Muscle of arm (tissue), 1 donor: ENCODE measurements at regions not wholly inside any gene's neighbourhood (a gene's known extent, or its start where the extent isn't known, plus 50 kb on each side); places are given as distances from the start of the nearest gene placed in this dataset.
"Not testable (repeated sequence)": the region's sequence is repeated elsewhere in the genome, so short reads cannot be mapped to it uniquely, and the experiment has no call there.

Experiments
- DNase-seq: peaks from one replicate; pipeline ENCODE4 v3.0.0-alpha.2; 2013

DNA sequence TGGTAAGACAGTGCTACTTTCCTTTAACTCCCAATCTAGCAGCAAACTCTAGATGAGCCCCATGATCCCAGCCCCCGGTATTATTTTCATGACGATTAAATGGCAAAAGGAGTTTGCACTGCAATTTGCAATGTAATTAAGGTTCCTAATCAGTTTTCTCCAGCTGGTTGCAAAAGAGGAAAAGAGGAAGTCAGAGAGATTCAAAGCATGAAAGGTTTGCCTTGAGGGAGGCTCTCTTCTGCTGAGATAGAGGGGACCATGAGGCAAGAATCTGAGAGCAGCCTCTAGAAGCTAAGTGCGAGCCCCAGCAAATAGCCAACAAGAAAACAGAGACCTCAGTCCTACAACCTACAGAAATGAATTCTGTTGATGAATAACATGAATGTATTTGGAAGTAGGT lies 527.1 kb downstream of the UQCRFS1 start:
- DNase-seq = no peak

GRCh38 chr19:28685077-28685476 lies 527.9 kb downstream of the UQCRFS1 start:
- DNase-seq = not testable (repeated sequence)

DNA sequence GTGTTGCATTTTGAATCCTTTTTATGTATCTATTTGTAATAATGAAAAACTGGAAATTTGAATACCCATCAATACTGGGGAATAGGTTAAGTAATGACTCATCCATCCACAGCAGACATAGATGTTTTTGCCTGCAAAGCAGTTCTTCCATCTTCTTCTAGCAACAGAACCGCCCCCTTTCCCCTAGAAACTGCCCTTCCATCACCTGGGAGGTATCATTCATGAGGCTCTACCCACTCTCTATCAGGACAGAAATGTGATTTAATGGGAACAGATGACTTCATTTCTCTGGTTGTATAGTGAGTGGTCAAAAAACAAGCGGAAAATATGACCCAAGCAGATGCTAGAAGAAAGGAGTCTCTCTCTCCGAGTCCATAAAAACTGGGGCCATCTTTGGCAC lies 532.8 kb downstream of the UQCRFS1 start:
- no peak for DNase-seq

DNA sequence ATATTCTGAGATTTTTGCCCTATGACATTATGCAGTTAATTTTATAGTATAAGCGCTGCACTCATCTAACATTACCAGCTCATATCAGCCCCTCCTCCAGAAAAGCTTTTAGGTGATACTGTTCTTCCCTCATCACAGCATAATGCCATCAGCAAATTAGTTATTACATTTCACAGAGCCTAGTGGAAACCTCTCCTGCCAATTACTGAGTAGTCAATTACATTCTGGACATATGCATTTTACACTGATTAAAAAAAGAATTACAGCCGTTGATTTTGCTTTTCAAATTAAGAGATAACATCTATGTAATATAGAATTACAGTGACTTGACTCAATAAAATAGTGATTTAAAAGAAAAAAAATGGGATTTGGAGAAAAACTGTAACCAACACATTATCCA lies 542.1 kb downstream of the UQCRFS1 start:
- DNase-seq = no peak

DNA sequence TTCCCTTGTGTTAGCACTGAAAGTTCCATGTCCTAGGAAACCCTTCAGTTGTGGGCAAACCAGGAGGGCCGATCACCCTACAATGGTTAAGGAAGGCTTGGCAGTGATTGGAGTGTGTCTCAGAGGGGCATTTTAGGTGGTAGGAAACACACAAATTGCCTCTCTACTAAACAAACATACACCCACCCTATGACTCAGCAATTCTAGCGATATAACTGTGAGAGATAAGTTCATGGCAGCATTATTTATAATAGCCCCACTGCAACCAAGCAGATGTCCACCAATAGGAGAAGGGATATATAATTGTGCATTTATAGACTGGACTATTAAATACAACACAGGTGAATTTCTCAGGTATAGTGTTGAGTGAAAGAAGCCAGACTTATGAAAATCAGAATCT lies 543.1 kb downstream of the UQCRFS1 start:
- DNase-seq = no peak

DNA sequence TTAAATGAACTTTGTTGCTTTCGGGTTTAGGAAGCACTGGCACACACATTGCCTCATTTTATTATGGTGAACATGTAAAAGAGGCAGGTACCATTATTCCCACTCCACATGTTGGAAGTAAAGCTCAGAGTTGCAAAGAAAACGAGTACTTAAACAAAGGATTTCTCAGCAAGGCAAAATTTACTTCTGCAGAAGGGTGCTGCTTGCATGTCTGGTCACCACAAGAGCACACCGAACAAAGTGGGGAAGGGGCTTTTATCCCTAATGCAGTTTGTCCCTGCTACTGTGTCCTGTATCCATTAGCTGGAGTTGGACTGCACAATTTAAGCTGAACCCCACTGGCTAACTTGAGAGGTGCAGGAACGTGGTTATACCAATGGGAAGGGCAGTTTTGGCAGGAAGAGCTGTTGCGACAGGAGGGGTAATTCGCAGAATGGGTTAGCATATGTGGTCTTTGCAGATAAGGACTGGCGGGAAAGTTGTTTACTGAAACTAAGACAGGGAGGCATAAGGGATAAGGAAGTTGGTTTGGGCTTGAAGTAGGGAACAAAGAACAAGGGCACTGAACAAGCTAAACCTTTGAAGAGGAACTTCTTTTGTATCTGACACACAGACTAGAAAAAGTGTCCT lies 545.5 kb downstream of the UQCRFS1 start:
- DNase-seq = no peak

DNA sequence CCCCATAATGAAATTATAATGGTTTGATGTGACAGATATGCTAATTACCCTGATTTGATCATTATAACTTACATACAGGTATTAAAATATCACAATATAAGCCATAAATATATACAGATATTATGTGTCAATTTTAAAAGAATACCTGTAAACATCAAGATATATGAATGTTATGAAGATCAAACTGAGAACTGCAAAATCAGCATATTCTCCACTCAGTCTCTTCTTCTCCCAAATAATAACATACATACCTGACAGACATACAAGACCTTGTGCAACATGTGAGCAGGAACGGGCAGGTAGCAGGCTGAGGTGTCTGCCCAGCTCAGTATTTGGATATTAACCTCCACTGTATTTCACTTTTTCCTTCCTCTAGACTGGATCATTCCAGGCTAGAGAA lies 547.2 kb downstream of the UQCRFS1 start:
- no peak for DNase-seq

DNA sequence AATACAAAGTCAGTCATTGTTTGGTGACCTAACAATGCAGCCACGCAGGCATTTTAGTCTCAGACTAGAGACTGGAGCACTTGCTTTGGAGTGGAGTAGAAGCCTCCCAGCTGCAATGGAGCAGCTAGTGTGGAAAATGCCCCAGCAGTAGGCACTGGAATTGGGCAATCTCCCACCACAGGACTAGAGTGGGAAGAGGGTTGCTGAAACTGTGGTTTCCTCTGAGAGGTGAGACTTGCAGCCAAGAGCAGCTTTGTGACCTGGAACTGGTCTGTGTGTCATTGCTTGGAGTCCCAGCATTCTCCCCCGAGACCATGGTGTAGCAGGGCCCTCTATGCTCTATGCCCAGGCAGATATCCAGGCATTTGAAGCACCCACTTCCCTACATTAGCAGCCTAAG lies 556.3 kb downstream of the UQCRFS1 start:
- DNase-seq = no peak

GRCh38 chr19:28655054-28655453 lies 557.9 kb downstream of the UQCRFS1 start:
- DNase-seq = no peak

GRCh38 chr19:28652765-28653164 lies 560.2 kb downstream of the UQCRFS1 start:
- no peak for DNase-seq

DNA sequence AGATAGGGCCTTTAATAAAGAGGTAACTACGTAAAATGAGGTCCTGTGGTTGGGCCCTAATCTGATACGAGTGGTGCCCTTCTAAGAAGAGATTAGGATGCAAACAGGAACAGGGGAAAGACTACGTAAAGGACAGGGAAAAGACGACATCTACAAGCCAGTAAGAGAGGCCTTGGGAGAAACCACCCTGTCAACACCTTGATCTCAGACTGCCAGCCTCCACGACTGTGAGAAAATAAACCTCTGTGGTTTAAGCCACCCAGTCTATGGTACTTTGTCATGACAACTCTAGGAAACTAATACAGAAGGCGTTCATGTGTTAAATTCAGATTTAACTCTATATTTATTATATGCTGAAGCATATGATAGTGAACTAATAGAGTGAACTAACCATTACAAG lies 566.3 kb downstream of the UQCRFS1 start:
- DNase-seq = no peak

- no peak for DNase-seq
Observed at GRCh38 chr19:28644169-28644775, 568.7 kb downstream of the UQCRFS1 start.

DNA sequence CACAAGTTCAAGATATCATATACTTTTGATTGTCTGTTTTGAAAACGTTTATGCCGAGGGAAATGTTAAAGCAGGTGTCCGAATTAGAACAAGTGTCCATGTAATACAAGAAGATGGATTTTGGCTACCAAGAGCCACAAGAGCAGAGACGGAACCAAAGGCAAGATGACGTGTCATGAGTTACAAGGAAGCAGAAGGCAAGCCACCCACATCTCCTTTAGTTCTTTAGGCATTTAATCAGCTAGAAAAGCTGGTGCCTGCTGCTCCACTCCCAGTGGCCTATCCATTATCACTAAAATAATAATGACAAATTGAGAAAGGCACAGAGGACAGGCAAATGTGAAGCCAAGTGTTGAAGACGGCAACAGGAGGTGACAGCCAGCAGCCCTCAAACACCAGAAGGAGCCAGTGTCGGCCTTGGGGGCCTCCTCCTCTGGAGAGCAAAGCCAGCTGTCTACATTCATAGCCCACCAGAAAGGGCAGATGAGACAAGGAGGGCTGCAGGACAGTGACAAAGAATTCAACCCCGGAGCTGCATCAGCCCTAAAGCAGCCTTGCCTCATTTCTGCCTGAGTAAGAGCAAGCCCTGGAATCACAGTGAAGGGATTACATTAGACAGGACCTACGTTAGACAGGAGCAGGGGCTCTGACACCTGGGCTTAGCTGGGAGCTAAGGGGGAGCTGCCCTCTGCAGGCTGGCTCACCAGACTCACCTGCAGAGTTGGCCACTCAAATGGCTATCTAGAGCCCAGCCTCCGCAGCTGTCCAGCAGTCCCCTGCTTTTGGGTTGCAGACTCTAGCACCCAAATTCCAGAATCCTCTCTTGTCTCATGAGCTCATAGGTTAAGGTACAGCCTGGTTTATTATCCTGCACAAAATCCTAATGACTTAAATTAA lies 569.9 kb downstream of the UQCRFS1 start:
- no peak for DNase-seq

DNA sequence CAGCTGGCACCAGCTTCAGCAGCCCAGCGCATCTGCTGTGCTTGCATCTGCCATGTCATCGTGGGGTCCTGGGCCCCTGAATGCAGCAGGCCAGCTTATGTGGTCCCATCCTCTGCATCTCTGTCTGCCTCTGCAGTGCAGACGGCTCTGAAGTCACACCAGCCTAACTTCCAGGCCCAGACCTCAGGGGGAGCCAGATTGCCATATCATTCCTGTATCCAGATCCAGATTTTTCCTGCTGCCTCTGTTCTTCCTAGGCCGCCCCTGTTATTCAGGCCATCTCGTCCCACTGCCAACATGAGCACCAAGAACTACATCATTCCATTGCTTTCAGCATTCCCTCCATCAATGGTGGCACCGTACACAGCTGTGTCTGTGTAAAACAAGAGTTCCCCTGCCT lies 571.6 kb downstream of the UQCRFS1 start:
- no peak for DNase-seq

DNA sequence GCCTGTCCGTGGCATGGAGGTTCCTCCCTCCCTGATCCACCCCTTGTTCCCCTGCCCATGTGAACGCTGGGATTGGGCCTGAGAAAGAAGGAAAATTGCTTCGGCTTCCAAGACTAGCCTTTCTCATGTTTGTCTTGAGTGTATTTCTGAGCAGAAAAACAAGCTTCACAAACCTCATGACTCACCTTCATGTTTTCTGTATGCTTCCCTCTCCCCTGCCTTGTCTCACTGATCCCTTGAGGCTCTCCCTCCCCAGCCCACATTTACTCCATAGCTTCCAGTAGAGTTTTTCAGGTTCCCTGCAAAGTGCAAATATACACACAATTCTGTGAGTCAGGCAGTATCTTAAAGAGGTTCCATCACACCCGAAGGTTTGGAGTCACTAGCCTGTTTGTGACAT lies 572.4 kb downstream of the UQCRFS1 start:
- DNase-seq = no peak

DNA sequence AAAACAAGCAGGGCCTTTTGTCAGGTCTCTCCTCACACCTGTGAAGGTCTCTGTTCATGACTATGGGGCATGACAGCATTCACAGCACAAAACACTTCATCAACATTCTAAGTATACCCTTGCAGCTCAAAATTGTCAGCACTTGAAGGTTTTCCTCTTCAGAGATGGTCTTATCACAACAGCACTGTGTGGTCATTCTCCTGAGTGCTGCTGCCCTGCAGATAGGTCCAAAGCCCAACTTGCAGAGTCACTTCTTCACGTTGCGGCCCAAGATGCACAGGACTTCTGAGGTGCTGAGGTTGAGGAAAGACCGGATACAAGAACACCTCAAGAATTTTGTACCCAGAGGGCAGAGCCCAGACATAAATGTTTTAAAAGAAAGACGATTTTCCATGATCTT lies 574.5 kb downstream of the UQCRFS1 start:
- DNase-seq = no peak

DNA sequence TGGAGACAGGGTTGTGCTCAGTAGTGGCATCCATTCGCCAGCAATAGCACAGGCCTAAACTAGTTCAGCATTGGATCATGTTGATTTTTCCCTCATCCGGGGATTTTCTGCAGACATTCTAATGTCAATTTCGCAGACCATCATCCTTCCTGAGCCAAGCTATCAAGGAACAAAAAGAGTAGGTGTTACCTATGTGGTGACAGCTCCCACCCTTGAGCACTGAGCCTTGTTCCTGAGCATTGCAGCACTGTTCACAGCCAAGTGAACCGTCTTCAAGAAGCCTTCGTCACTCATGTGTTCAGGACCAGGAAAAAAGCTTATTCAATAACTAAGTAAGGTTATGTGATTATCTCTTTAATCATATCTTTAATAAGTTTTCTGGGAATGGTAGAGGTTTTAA lies 576.2 kb downstream of the UQCRFS1 start:
- DNase-seq = no peak

- DNase-seq = no peak
Observed at GRCh38 chr19:28636016-28636629, 576.8 kb downstream of the UQCRFS1 start.

GRCh38 chr19:28634837-28635236 lies 578.1 kb downstream of the UQCRFS1 start:
- no peak for DNase-seq

- DNase-seq = no peak
Observed at GRCh38 chr19:28634019-28634328, 579.0 kb downstream of the UQCRFS1 start.

GRCh38 chr19:28633319-28634018 lies 579.5 kb downstream of the UQCRFS1 start:
- DNase-seq = peak; percentile 13
